BLaER1 (cell line): ENCODE measurements at regions not wholly inside any gene's neighbourhood (a gene's known extent, or its start where the extent isn't known, plus 50 kb on each side); places are given as distances from the start of the nearest gene placed in this dataset.
"Not testable (repeated sequence)": the region's sequence is repeated elsewhere in the genome, so short reads cannot be mapped to it uniquely, and the experiment has no call there.

Experiments
- H3K27ac ChIP-seq: shearing (Covaris generic); formaldehyde crosslinking; 2 replicates; pipeline ENCODE4 v1.8.1; 2022
- H3K27me3 ChIP-seq: shearing (Covaris generic); formaldehyde crosslinking; 2 replicates; pipeline ENCODE4 v1.8.1; 2022
- H3K36me3 ChIP-seq: shearing (Covaris generic); formaldehyde crosslinking; 2 replicates; pipeline ENCODE4 v1.8.1; 2022
- H3K4me1 ChIP-seq: shearing (Covaris generic); formaldehyde crosslinking; 2 replicates; pipeline ENCODE4 v1.8.1; 2022
- H3K4me2 ChIP-seq: shearing (Covaris generic); formaldehyde crosslinking; 2 replicates; pipeline ENCODE4 v1.8.1; 2022
- H3K4me3 ChIP-seq: shearing (Covaris generic); formaldehyde crosslinking; 2 replicates; pipeline ENCODE4 v1.8.1; 2022
- H3K9ac ChIP-seq: shearing (Covaris generic); formaldehyde crosslinking; 2 replicates; pipeline ENCODE4 v1.8.1; 2022
- H3K9me3 ChIP-seq: shearing (Covaris generic); formaldehyde crosslinking; 2 replicates; pipeline ENCODE4 v1.8.1; 2022
- H4K20me1 ChIP-seq: shearing (Covaris generic); formaldehyde crosslinking; 2 replicates; pipeline ENCODE4 v1.8.1; 2022
- Cebpa-rat ChIP-seq: shearing (Covaris generic); IDR thresholded peaks from 2 replicates; pipeline ENCODE4 v1.8.1; 2022

GRCh38 chr9:29118555-29118954, 1545.3 kb upstream of the C9orf72 start:
- Histone ChIP-seq H4K20me1 (no peaks in the 10 kb centered on the region), H3K9ac (no peak overlapping the region), H3K27ac (no peak overlapping the region)

GRCh38 chr9:29126783-29127182, 1553.5 kb upstream of the C9orf72 start:
- Histone ChIP-seq H3K27ac (no peak overlapping the region), H3K4me3 (no peak overlapping the region), H3K36me3 (no peaks in the 10 kb centered on the region), H3K4me1 (no peaks in the 10 kb centered on the region), H3K4me2 (no peak overlapping the region), H3K9ac (no peak overlapping the region), H3K9me3 (peaks cover 47% of the 10 kb centered on the region), H3K27me3 (no peaks in the 10 kb centered on the region), H4K20me1 (no peaks in the 10 kb centered on the region)
- TF ChIP-seq Cebpa-rat, result no peak

More at GRCh38 chr9:29118555-29118954, 1545.3 kb upstream of the C9orf72 start:
- no peak for TF ChIP-seq Cebpa-rat
- Histone ChIP-seq H3K27me3 (no peaks in the 10 kb centered on the region), H3K36me3 (no peaks in the 10 kb centered on the region), H3K9me3 (no peaks in the 10 kb centered on the region), H3K4me2 (no peak overlapping the region), H3K4me3 (no peak overlapping the region), H3K4me1 (no peaks in the 10 kb centered on the region)

- Histone ChIP-seq H3K27me3 (no peaks in the 10 kb centered on the region), H3K9me3 (peaks cover 56% of the 10 kb centered on the region), H3K9ac (no peak overlapping the region), H3K36me3 (no peaks in the 10 kb centered on the region), H3K4me3 (no peak overlapping the region), H3K4me1 (no peaks in the 10 kb centered on the region), H4K20me1 (no peaks in the 10 kb centered on the region), H3K4me2 (no peak overlapping the region), H3K27ac (no peak overlapping the region)
- no peak for TF ChIP-seq Cebpa-rat
These were observed 1556.5 kb upstream of the C9orf72 start for GRCh38 chr9:29129763-29130162.

- no peak overlapping the region for H3K4me3 ChIP-seq
- H3K4me1 ChIP-seq, result no peaks in the 10 kb centered on the region
- no peak for TF ChIP-seq Cebpa-rat
- no peaks in the 10 kb centered on the region for H3K27me3 ChIP-seq
- no peak overlapping the region for H3K9ac ChIP-seq
- no peaks in the 10 kb centered on the region for H3K36me3 ChIP-seq
- no peak overlapping the region for H3K4me2 ChIP-seq
- H4K20me1 ChIP-seq, result no peaks in the 10 kb centered on the region
- H3K9me3 ChIP-seq, result no peaks in the 10 kb centered on the region
- no peak overlapping the region for H3K27ac ChIP-seq
These were observed 1571.2 kb upstream of the C9orf72 start for GRCh38 chr9:29144476-29144875.

GRCh38 chr9:29150606-29151005, 1577.3 kb upstream of the C9orf72 start:
- no peaks in the 10 kb centered on the region for H3K9me3 ChIP-seq
- no peaks in the 10 kb centered on the region for H3K27me3 ChIP-seq
- no peak for TF ChIP-seq Cebpa-rat
- no peaks in the 10 kb centered on the region for H3K4me1 ChIP-seq
- no peak overlapping the region for H3K27ac ChIP-seq
- no peak overlapping the region for H3K4me2 ChIP-seq
- H3K9ac ChIP-seq, result no peak overlapping the region
- H4K20me1 ChIP-seq, result no peaks in the 10 kb centered on the region
- H3K4me3 ChIP-seq, result no peak overlapping the region
- no peaks in the 10 kb centered on the region for H3K36me3 ChIP-seq

GRCh38 chr9:29160763-29161353, 1587.6 kb upstream of the C9orf72 start:
- no peaks in the 10 kb centered on the region for H3K4me1 ChIP-seq
- no peak overlapping the region for H3K4me2 ChIP-seq
- H3K27ac ChIP-seq, result no peak overlapping the region

GRCh38 chr9:29174136-29174535, 1600.9 kb upstream of the C9orf72 start:
- no peaks in the 10 kb centered on the region for H3K9me3 ChIP-seq
- H3K27ac ChIP-seq, result no peak overlapping the region
- no peak overlapping the region for H3K9ac ChIP-seq
- TF ChIP-seq Cebpa-rat, result no peak
- H3K36me3 ChIP-seq, result no peaks in the 10 kb centered on the region
- H3K4me1 ChIP-seq, result no peaks in the 10 kb centered on the region
- H4K20me1 ChIP-seq, result no peaks in the 10 kb centered on the region
- no peak overlapping the region for H3K4me3 ChIP-seq
- H3K4me2 ChIP-seq, result no peak overlapping the region
- no peaks in the 10 kb centered on the region for H3K27me3 ChIP-seq

More at GRCh38 chr9:29160763-29161353, 1587.6 kb upstream of the C9orf72 start:
- Histone ChIP-seq H4K20me1 (no peaks in the 10 kb centered on the region), H3K36me3 (no peaks in the 10 kb centered on the region), H3K4me3 (no peak overlapping the region), H3K9me3 (no peaks in the 10 kb centered on the region), H3K27me3 (no peaks in the 10 kb centered on the region), H3K9ac (no peak overlapping the region)
- no peak for TF ChIP-seq Cebpa-rat

GRCh38 chr9:29176231-29176630, 1603.0 kb upstream of the C9orf72 start:
- Histone ChIP-seq H3K36me3 (no peaks in the 10 kb centered on the region), H3K4me3 (no peak overlapping the region), H3K9ac (no peak overlapping the region), H3K4me2 (no peak overlapping the region), H3K27ac (no peak overlapping the region), H4K20me1 (no peaks in the 10 kb centered on the region), H3K27me3 (no peaks in the 10 kb centered on the region), H3K4me1 (no peaks in the 10 kb centered on the region), H3K9me3 (no peaks in the 10 kb centered on the region)
- TF ChIP-seq Cebpa-rat, result no peak

- no peak overlapping the region for H3K4me2 ChIP-seq
- H3K27me3 ChIP-seq, result no peaks in the 10 kb centered on the region
- H3K9ac ChIP-seq, result no peak overlapping the region
- no peak for TF ChIP-seq Cebpa-rat
- H3K36me3 ChIP-seq, result no peaks in the 10 kb centered on the region
- no peak overlapping the region for H3K27ac ChIP-seq
- no peaks in the 10 kb centered on the region for H3K9me3 ChIP-seq
- H4K20me1 ChIP-seq, result no peaks in the 10 kb centered on the region
- no peaks in the 10 kb centered on the region for H3K4me1 ChIP-seq
- no peak overlapping the region for H3K4me3 ChIP-seq
These were observed 1603.5 kb upstream of the C9orf72 start for GRCh38 chr9:29176786-29177185.

- H3K9ac ChIP-seq, result no peak overlapping the region
- no peaks in the 10 kb centered on the region for H3K36me3 ChIP-seq
- H3K27me3 ChIP-seq, result no peaks in the 10 kb centered on the region
- H3K9me3 ChIP-seq, result peaks cover 3% of the 10 kb centered on the region; the same call in 1 of the 2 replicates
- no peaks in the 10 kb centered on the region for H4K20me1 ChIP-seq
- H3K4me2 ChIP-seq, result no peak overlapping the region
- TF ChIP-seq Cebpa-rat, result no peak
- no peak overlapping the region for H3K4me3 ChIP-seq
- no peaks in the 10 kb centered on the region for H3K4me1 ChIP-seq
- H3K27ac ChIP-seq, result no peak overlapping the region
These were observed 1610.7 kb upstream of the C9orf72 start for GRCh38 chr9:29183971-29184370.

GRCh38 chr9:29188771-29189170, 1615.5 kb upstream of the C9orf72 start:
- H3K27me3 ChIP-seq, H3K9ac ChIP-seq, H3K4me2 ChIP-seq, H3K4me1 ChIP-seq, H3K36me3 ChIP-seq, H3K27ac ChIP-seq, H3K9me3 ChIP-seq, H4K20me1 ChIP-seq, H3K4me3 ChIP-seq: not testable (repeated sequence)

- H3K4me2 ChIP-seq, H3K27ac ChIP-seq, H3K36me3 ChIP-seq, H3K4me3 ChIP-seq, H3K27me3 ChIP-seq, H3K4me1 ChIP-seq, H4K20me1 ChIP-seq, H3K9me3 ChIP-seq, H3K9ac ChIP-seq: not testable (repeated sequence)
These were observed 1615.9 kb upstream of the C9orf72 start for GRCh38 chr9:29189221-29189620.
